ENCODE measurements at regions not wholly inside any gene's neighbourhood (a gene's known extent, or its start where the extent isn't known, plus 50 kb on each side); places are given as distances from the start of the nearest gene placed in this dataset.

GRCh38 chr13:58187881-58188280 lies 556.3 kb downstream of the PCDH17 start:
- DNase-seq (ENCODE audit: low spot score): no peak
- TF ChIP-seq CTCF (IDR thresholded peaks at IDR 0.05; ENCODE audit: extremely low read depth, missing control alignments): no peak

- DNase-seq (ENCODE audit: low spot score): no peak
- no peak for TF ChIP-seq CTCF (IDR thresholded peaks at IDR 0.05; ENCODE audit: extremely low read depth, missing control alignments)
Observed at GRCh38 chr13:58190577-58190976, 559.0 kb downstream of the PCDH17 start.

- no peak for TF ChIP-seq CTCF (IDR thresholded peaks at IDR 0.05; ENCODE audit: extremely low read depth, missing control alignments)
- DNase-seq (ENCODE audit: low spot score): no peak
Observed at GRCh38 chr13:58191754-58192153, 560.2 kb downstream of the PCDH17 start.

- TF ChIP-seq CTCF (IDR thresholded peaks at IDR 0.05; ENCODE audit: extremely low read depth, missing control alignments): no peak
- DNase-seq (ENCODE audit: low spot score): no peak
Observed at GRCh38 chr13:58202099-58202498, 570.6 kb downstream of the PCDH17 start.

- TF ChIP-seq CTCF (IDR thresholded peaks at IDR 0.05; ENCODE audit: extremely low read depth, missing control alignments): no peak
- DNase-seq (ENCODE audit: low spot score): no peak
Observed at GRCh38 chr13:58207501-58207900, 576.0 kb downstream of the PCDH17 start.

GRCh38 chr13:58235454-58235853 lies 603.9 kb downstream of the PCDH17 start:
- no peak for TF ChIP-seq CTCF (IDR thresholded peaks at IDR 0.05; ENCODE audit: extremely low read depth, missing control alignments)

GRCh38 chr13:58238972-58239773 lies 607.6 kb downstream of the PCDH17 start:
- no peak for TF ChIP-seq CTCF (IDR thresholded peaks at IDR 0.05; ENCODE audit: extremely low read depth, missing control alignments)
- DNase-seq (ENCODE audit: low spot score): no peak

More at GRCh38 chr13:58235454-58235853, 603.9 kb downstream of the PCDH17 start:
- no peak for DNase-seq (ENCODE audit: low spot score)
